Tibial artery (tissue), 4 donors: ENCODE measurements at regions not wholly inside any gene's neighbourhood (a gene's known extent, or its start where the extent isn't known, plus 50 kb on each side); places are given as distances from the start of the nearest gene placed in this dataset.
"Not testable (repeated sequence)": the region's sequence is repeated elsewhere in the genome, so short reads cannot be mapped to it uniquely, and the experiment has no call there.

Experiments
- DNase-seq, 2 donors: peaks; one replicate each; pipeline ENCODE4 v3.0.0-alpha.2; 2019
- H3K27ac ChIP-seq, 2 donors: fragments of 200-600 bp; sonication (generic) in 1 of 2; 1 replicate in 1 of 2; 2 replicates in 1 of 2; pipeline ENCODE4 v1.5.1; 2018 to 2019; ENCODE audit warnings: mild to moderate bottlenecking in 1 of 2
- H3K27me3 ChIP-seq, 2 donors: fragments of 200-600 bp; sonication (generic) in 1 of 2; one replicate each; pipeline versions ENCODE4 v1.5.1 to v1.6.0; 2016 to 2019
- H3K36me3 ChIP-seq, 3 donors: fragments of 200-600 bp; sonication (generic) in 2 of 3; one replicate each; pipeline ENCODE4 v1.5.1; 2016 to 2019; ENCODE audit warnings: mild to moderate bottlenecking in 2 of 3
- H3K4me1 ChIP-seq, 4 donors: fragments of 200-600 bp; sonication (generic) in 2 of 4; 1 replicate in 3 of 4; 2 replicates in 1 of 4; pipeline ENCODE4 v1.5.1; 2016 to 2019
- H3K4me3 ChIP-seq, 2 donors: fragments of 200-600 bp; sonication (generic) in 1 of 2; 1 replicate in 1 of 2; 2 replicates in 1 of 2; pipeline ENCODE4 v1.5.1; 2018 to 2019; ENCODE audit warnings: mild to moderate bottlenecking in 2 of 2
- H3K9me3 ChIP-seq, 3 donors: fragments of 200-600 bp; sonication (generic) in 1 of 3; one replicate each; pipeline ENCODE4 v1.5.1; 2016 to 2019
- intact Hi-C: fragments of 100-400 bp; cut with DNase I; formaldehyde crosslinking; loops from one replicate; pipeline ENCODE4 v1.15.0; 2023; ENCODE audit warnings: low total_unique reads

GRCh38 chr9:66261576-66261975 is 524.6 kb downstream of the FOXD4L4 start:
- H3K4me3 ChIP-seq, H3K36me3 ChIP-seq, DNase-seq, intact Hi-C loops, H3K4me1 ChIP-seq, H3K9me3 ChIP-seq, H3K27ac ChIP-seq, H3K27me3 ChIP-seq: not testable (repeated sequence)

DNA sequence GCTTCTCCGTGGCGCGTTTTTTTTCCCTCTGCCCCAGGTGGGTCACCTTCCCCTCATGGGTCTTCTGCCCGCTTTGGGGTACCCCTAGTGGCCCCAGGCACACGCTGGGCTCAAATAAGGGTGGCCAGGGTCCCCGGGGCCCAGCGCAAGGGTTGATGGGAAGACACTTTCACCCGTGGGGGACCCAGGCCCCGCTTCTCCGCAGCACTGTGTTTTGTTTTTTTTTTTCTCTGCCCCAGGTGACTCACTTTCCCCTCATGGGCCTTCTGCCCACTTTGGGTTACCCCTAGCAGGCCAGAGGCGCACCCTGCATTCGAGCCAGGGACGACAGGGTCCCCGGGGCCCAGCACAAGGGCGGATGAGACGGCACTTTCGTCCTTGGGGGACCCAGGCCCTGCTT is 526.7 kb downstream of the FOXD4L4 start:
- H3K27ac ChIP-seq, H3K27me3 ChIP-seq, DNase-seq: not testable (repeated sequence)

GRCh38 chr9:66264786-66265185 is 527.8 kb downstream of the FOXD4L4 start:
- intact Hi-C loops, H3K4me1 ChIP-seq, H3K4me3 ChIP-seq, H3K27ac ChIP-seq, H3K9me3 ChIP-seq, H3K27me3 ChIP-seq, H3K36me3 ChIP-seq: not testable (repeated sequence)
- DNase-seq = peak in 1 of 2 donors; percentile 44

More for the DNA sequence above, 526.7 kb downstream of the FOXD4L4 start:
- H3K36me3 ChIP-seq, H3K4me1 ChIP-seq, H3K4me3 ChIP-seq, H3K9me3 ChIP-seq, intact Hi-C loops: not testable (repeated sequence)

- peak in 1 of 2 donors; percentile 41 for DNase-seq
- H3K4me1 ChIP-seq, H3K9me3 ChIP-seq, H3K27me3 ChIP-seq, H3K4me3 ChIP-seq, H3K27ac ChIP-seq, H3K36me3 ChIP-seq, intact Hi-C loops: not testable (repeated sequence)
Measured at GRCh38 chr9:66266202-66266601, 529.3 kb downstream of the FOXD4L4 start.

DNA sequence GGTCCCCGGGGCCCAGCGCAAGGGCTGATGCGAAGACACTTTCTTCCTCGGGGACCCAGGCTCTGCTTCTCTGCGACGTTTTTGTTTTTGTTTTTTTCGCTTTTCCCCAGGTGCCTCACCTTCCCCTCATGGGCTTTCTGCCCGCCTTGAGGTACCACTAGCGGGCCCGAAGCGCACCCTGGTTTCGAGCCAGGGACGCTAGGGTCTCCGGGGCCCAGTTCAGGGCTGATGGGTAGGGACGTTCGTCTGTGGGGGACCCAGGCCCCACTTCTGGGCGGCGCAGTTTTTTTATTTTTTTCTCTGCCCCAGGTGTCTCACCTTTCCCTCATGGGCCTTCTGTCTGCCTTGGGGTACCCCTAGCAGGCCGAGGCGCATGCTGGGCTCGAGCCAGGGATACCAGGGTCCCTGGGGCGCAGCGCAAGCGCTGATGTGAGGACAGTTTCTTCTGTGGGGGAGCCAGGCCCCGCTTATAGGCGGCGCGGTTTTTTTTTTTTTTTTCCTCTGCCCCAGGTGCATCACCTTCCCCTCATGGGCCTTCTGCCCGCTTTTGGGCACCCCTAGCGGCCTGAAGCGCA is 530.0 kb downstream of the FOXD4L4 start:
- H3K4me3 ChIP-seq, DNase-seq, H3K27ac ChIP-seq, H3K9me3 ChIP-seq, H3K4me1 ChIP-seq, intact Hi-C loops, H3K27me3 ChIP-seq, H3K36me3 ChIP-seq: not testable (repeated sequence)

- H3K9me3 ChIP-seq, H3K27me3 ChIP-seq, intact Hi-C loops, H3K36me3 ChIP-seq, H3K4me1 ChIP-seq, DNase-seq, H3K27ac ChIP-seq: not testable (repeated sequence)
- H3K4me3 ChIP-seq = peak overlapping the region in 1 of 2 donors; percentile 26
Measured at GRCh38 chr9:66267684-66268083, 530.7 kb downstream of the FOXD4L4 start.

GRCh38 chr9:66269024-66269423 is 532.1 kb downstream of the FOXD4L4 start:
- H3K27me3 ChIP-seq, H3K27ac ChIP-seq, intact Hi-C loops, H3K4me1 ChIP-seq, H3K9me3 ChIP-seq, H3K36me3 ChIP-seq, DNase-seq: not testable (repeated sequence)
- peak overlapping the region in 1 of 2 donors; percentile 37 for H3K4me3 ChIP-seq

- intact Hi-C loops, H3K9me3 ChIP-seq, H3K4me1 ChIP-seq, H3K36me3 ChIP-seq, H3K27me3 ChIP-seq: not testable (repeated sequence)
- peak overlapping the region; percentile 83 to 84 for H3K27ac ChIP-seq
- DNase-seq = peak; percentile 57 to 88
- H3K4me3 ChIP-seq = peak overlapping the region; percentile 66 to 69
Measured at GRCh38 chr9:66269783-66270182, 532.8 kb downstream of the FOXD4L4 start.

DNA sequence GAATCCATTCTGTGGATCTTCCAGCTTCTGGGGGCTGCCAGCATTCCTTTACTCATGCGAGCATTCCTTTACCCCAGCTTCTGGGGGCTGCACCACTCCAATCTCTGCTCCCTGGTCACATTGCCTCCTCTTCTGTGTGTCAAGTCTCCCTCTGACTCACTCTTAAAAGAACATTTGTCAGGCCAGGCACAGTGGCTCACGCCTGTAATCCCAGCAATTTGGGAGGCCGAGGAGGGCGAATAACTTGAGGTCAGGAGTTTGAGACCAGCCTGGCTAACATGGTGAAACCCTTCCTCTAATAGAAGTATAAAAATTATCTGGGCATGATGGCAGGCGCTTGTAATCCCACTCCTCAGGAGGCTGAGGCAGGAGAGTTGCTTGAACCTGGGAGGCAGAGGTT is 541.9 kb downstream of the FOXD4L4 start:
- H3K36me3 ChIP-seq, H3K27me3 ChIP-seq, H3K9me3 ChIP-seq, DNase-seq, H3K4me1 ChIP-seq, intact Hi-C loops, H3K27ac ChIP-seq, H3K4me3 ChIP-seq: not testable (repeated sequence)
